G401.6 (cell line): ENCODE measurements at regions not wholly inside any gene's neighbourhood (a gene's known extent, or its start where the extent isn't known, plus 50 kb on each side); places are given as distances from the start of the nearest gene placed in this dataset.

Source experiments
- FAIRE-seq: peaks from 2 replicates; lab custom pipeline; 2012; peaks lifted over from hg19 to GRCh38; lab: Jason Lieb, UNC

GRCh38 chr3:135867911-135868310 is 97.6 kb upstream of the PPP2R3A start:
- FAIRE-seq, result no peak

- no peak for FAIRE-seq
These were observed 96.7 kb upstream of the PPP2R3A start for GRCh38 chr3:135868801-135869200.

DNA sequence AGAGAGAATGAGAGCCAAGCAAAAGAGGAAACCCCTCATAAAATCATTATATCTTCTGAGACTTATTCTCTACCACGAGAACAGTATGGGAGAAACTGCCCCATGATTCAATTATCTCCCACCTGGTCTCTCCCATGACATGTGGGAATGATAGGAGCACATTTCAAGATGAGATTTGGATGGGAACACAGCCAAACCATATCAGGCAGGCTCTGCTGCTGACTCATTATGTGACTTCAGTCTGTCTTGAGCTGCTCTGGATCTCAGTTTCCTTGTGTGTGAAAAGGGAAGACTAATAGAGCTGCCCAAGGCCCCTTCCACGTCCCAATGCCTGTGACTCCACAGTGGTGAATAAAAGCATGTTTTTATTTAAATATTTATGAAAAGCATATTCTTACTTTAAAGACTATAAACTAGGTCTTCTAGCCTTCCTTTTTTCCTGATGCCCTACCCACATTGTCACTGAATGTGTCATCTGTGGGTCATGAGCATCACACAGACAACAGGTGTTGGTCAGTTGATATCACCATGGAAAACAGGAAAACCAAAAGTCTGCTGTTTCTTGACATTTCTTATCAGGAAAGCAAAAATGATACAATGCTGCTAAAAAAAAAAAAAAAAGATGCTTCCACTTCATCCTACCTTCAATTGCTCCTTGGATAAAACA is 96.0 kb upstream of the PPP2R3A start:
- no peak for FAIRE-seq

GRCh38 chr3:135871311-135871710 is 94.2 kb upstream of the PPP2R3A start:
- FAIRE-seq, result no peak

GRCh38 chr3:135874035-135874434 is 91.5 kb upstream of the PPP2R3A start:
- FAIRE-seq, result no peak

GRCh38 chr3:135878501-135878900 is 87.0 kb upstream of the PPP2R3A start:
- FAIRE-seq, result no peak

GRCh38 chr3:135885885-135886284 is 79.6 kb upstream of the PPP2R3A start:
- FAIRE-seq, result no peak

GRCh38 chr3:135887220-135887619 is 78.3 kb upstream of the PPP2R3A start:
- no peak for FAIRE-seq

DNA sequence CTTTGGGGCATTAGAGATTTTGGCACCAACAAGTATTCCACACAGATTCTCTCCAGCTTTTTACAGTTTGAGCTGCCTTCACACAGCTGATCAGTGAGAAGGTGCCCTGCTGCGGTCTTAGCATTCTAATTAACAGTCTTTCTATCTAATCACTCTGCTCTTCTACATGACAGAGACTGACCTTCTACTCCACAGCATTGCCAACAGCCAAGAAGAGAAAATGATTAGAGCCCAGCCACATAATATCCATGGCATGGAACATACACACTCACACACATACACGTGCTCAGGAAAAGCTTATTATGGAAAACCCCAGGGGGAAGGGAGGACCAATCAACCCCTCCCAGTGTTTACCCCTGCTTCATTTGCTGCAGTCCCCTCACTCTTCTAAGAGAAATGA is 76.1 kb upstream of the PPP2R3A start:
- FAIRE-seq, result no peak

DNA sequence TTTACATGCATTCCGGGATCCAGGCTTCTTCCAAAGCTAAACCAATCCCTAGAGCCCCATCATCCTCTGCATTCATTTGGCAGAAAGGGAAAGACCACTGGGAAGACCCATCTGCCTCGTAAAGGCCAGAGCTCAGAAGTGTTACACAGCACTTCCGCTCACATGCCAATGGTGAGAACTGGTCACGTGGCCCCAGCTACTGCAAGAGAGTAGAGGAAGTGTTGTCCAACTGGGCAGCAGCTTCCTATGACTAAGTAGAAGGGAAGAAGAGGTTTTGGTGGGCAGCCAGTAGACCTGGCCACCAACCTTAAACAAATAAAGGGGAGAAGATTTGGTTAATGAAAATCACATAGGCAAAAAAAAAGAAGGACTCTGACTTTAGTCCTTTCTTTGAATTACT is 74.4 kb upstream of the PPP2R3A start:
- no peak for FAIRE-seq

- peak; percentile 89 for FAIRE-seq
These were observed 70.3 kb upstream of the PPP2R3A start for GRCh38 chr3:135895106-135895733.

- no peak for FAIRE-seq
These were observed 69.8 kb upstream of the PPP2R3A start for GRCh38 chr3:135895734-135896121.

GRCh38 chr3:135896613-135897012 is 68.9 kb upstream of the PPP2R3A start:
- no peak for FAIRE-seq

DNA sequence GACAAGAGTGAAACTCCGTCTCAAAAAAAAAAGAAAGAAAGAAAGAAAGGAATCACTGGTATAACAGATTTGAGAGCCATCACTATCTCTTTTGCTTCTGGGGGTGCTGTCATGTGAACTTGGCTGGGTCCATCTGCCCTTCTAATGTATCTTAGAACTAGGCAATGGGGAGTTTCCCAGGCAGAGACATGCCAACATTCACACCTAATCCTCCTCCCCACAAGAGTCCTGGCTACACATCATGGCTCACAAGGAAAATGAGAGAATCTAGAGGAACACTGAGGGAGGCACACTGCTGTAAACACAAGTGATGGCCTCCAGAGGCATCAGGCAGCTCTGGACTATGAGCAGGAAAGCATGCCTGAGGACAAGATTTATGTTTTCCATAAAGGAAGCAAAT is 67.8 kb upstream of the PPP2R3A start:
- no peak for FAIRE-seq

DNA sequence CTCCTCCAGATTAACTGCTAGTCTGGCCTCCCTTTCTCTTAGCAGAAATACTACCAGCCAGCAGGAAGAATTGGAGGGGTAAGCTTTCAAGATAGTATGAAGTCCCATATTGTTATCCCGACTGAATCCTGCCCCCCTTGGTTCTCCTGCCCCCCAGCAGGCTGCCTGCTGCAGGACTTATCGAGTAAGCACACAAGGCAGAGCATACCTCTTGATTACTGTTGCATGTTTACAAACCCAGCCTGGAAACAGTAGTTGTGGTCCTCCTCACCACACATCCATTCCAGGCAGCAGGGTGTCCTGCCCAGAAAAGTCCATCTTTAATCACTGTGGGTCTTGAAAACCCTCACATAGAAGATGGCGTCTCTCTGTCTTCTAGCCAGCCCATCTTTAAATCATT is 66.8 kb upstream of the PPP2R3A start:
- FAIRE-seq, result no peak

DNA sequence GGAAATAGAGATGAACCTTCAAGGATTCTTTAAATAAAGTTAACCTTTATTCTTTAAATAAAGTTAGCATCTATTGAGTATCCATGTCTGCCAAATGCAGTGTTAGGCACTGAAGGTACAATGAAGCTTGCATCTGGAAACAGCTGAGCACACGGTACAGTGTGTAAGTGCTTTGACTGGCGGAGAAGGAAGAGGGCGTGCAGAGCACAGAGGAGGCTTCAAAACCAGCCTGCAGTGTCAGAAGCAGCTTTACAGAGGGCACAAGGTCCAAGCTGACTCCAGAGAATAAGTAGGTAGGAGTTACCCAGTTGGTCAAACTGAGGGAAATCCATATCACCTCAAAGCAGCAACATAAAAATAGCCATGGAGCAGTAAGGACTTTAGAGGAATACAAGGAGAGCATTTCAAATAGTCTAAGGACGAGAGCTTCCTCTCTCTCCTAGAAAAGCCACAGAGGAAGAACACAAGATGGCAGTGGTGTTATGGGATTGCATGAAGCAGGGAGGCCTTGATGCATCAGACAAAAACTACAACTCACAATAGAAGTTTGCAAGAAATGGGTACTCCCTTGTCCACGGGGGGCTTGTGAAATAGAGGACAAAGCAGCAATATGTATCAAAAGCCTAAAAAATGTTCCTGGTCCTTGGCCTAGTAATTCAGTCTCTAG is 60.3 kb upstream of the PPP2R3A start:
- no peak for FAIRE-seq

DNA sequence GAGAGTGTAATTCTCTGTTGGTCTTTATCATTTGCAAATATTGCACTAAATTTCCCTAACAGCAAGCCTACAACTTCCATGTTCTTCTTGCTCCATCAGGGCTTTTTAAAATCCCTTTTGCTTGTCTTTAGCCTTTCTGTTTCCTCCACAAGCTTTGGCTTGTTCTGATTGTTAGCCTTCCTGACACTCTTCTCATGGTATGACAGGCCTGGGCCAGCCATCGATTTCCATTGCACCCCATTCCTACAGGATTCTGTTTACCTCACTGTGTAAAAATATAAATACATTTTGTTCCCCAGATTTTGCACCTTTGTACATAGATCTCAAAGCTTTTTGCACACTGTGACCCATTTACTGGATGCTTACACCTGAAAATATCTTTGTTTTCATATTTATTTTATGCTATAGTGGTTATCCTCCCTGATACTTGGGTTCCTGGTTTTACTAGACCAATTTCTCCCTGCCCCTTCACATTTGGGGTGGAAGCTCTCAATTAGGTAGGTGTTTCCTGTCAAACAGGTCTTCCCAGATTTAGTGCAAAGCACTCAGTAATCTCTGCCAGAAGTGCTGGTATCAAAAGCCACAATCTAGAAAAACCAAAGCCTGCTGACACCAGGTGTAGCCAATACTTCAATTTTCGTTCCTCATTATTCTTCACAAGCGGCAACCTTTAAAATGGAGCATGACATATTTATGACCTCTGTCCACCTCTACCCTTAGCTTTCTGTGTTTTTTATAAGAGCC is 57.9 kb upstream of the PPP2R3A start:
- no peak for FAIRE-seq

GRCh38 chr3:135908225-135908624 is 57.3 kb upstream of the PPP2R3A start:
- FAIRE-seq, result no peak

- no peak for FAIRE-seq
These were observed 56.8 kb upstream of the PPP2R3A start for GRCh38 chr3:135908737-135909136.

- no peak for FAIRE-seq
These were observed 54.4 kb upstream of the PPP2R3A start for GRCh38 chr3:135911110-135911509.

GRCh38 chr3:135915206-135915605 is 50.3 kb upstream of the PPP2R3A start:
- no peak for FAIRE-seq
